Fibroblast of lung (primary cell): ENCODE measurements at regions not wholly inside any gene's neighbourhood (a gene's known extent, or its start where the extent isn't known, plus 50 kb on each side); places are given as distances from the start of the nearest gene placed in this dataset.
A peak's percentile ranks its signal among the peaks of the same experiment; 100 is the strongest.

Experiments used
- DNase-seq, 2 donors: peaks; one replicate each; pipeline versions ENCODE4 v3.0.0 to v3.0.0-alpha.2; 2010; ENCODE audit warnings: low read depth in 2 of 2
- H2AFZ ChIP-seq: 2 replicates; pipeline ENCODE4 v1.5.1; 2012; ENCODE audit warnings: low read length, control low read depth, inconsistent platforms
- H3K27ac ChIP-seq: 2 replicates; pipeline ENCODE4 v1.5.1; 2011; ENCODE audit warnings: low read length, control low read depth; ENCODE audit not compliant: insufficient read depth
- H3K27me3 ChIP-seq: 2 replicates; pipeline ENCODE4 v1.5.1; 2011; ENCODE audit warnings: mild to moderate bottlenecking, low read length; ENCODE audit not compliant: control insufficient read depth, insufficient read depth
- H3K36me3 ChIP-seq: 2 replicates; pipeline ENCODE4 v1.5.1; 2011; ENCODE audit warnings: low read length; ENCODE audit not compliant: control insufficient read depth, insufficient read depth
- H3K4me1 ChIP-seq: 2 replicates; pipeline ENCODE4 v1.5.1; 2011; ENCODE audit warnings: low read length; ENCODE audit not compliant: control insufficient read depth, insufficient read depth; ENCODE audit errors: extremely low read depth
- H3K4me2 ChIP-seq: 2 replicates; pipeline ENCODE4 v1.5.1; 2011; ENCODE audit warnings: low read length, control low read depth; ENCODE audit not compliant: insufficient read depth; ENCODE audit errors: extremely low read depth
- H3K4me3 ChIP-seq, 4 experiments: fragments of 200-600 bp in 1 of 4; sonication (generic) in 1 of 4; replicated peaks in 1 of 4; 2 replicates each; pipeline ENCODE4 v1.5.1; 2011 to 2016; ENCODE audit warnings: low read length in 4 of 4, low read depth in 3 of 4, mild to moderate bottlenecking in 3 of 4, control low read depth in 2 of 4, inconsistent platforms in 1 of 4, mixed read lengths in 1 of 4; ENCODE audit not compliant: insufficient read depth in 1 of 4; ENCODE audit errors: control extremely low read depth in 1 of 4
- H3K79me2 ChIP-seq: 2 replicates; pipeline ENCODE4 v1.5.1; 2012; ENCODE audit warnings: mild to moderate bottlenecking, low read length, inconsistent platforms; ENCODE audit not compliant: control insufficient read depth, insufficient read depth
- H3K9ac ChIP-seq: 2 replicates; pipeline ENCODE4 v1.5.1; 2011; ENCODE audit warnings: mild to moderate bottlenecking, low read length, control low read depth; ENCODE audit not compliant: insufficient read depth
- H3K9me3 ChIP-seq: 2 replicates; pipeline ENCODE4 v1.5.1; 2012; ENCODE audit warnings: low read depth, low read length; ENCODE audit not compliant: control insufficient read depth, insufficient read depth
- H4K20me1 ChIP-seq: 2 replicates; pipeline ENCODE4 v1.5.1; 2011; ENCODE audit warnings: low read length; ENCODE audit not compliant: control insufficient read depth, insufficient read depth; ENCODE audit errors: extremely low read depth
- CTCF ChIP-seq, 2 donors: IDR thresholded peaks in 1 of 2; conservative IDR thresholded peaks in 1 of 2; 1 replicate in 1 of 2; 2 replicates in 1 of 2; pipeline ENCODE4 v1.5.1; 2011 to 2012; ENCODE audit warnings: low read length in 2 of 2, control low read depth in 1 of 2, inconsistent platforms in 1 of 2, low read depth in 1 of 2, mild to moderate bottlenecking in 1 of 2
- EZH2 ChIP-seq: IDR thresholded peaks from 2 replicates; pipeline ENCODE4 v1.5.1; 2012; ENCODE audit warnings: low read length, control low read depth, mild to moderate bottlenecking; ENCODE audit errors: missing control alignments

GRCh38 chr4:4680758-4681157 lies 138.9 kb upstream of the STX18 start:
- TF ChIP-seq EZH2 (no peak), CTCF (conservative IDR thresholded peaks at IDR 0.05 in 1 of 2, IDR thresholded peaks at IDR 0.05 in 1 of 2; ENCODE audit: low read depth in 1 of 2, low read length in 2 of 2) (no peak)

GRCh38 chr4:4680243-4680642 lies 138.4 kb upstream of the STX18 start:
- H3K27me3 ChIP-seq = no peaks in the 10 kb centered on the region
- H2AFZ ChIP-seq = no peak overlapping the region
- no peaks in the 10 kb centered on the region for H3K79me2 ChIP-seq
- no peaks in the 10 kb centered on the region for H3K9me3 ChIP-seq
- no peak overlapping the region for H3K27ac ChIP-seq
- no peaks in the 10 kb centered on the region for H3K4me1 ChIP-seq
- H3K4me3 ChIP-seq = no peak overlapping the region
- no peak overlapping the region for H3K9ac ChIP-seq
- TF ChIP-seq CTCF (conservative IDR thresholded peaks at IDR 0.05 in 1 of 2, IDR thresholded peaks at IDR 0.05 in 1 of 2; ENCODE audit: low read depth in 1 of 2, low read length in 2 of 2) (no peak), EZH2 (no peak)
- no peaks in the 10 kb centered on the region for H3K36me3 ChIP-seq
- no peak overlapping the region for H3K4me2 ChIP-seq
- H4K20me1 ChIP-seq = no peaks in the 10 kb centered on the region
- DNase-seq = no peak

More at GRCh38 chr4:4680758-4681157, 138.9 kb upstream of the STX18 start:
- Histone ChIP-seq H3K27ac (no peak overlapping the region), H3K27me3 (no peaks in the 10 kb centered on the region), H3K4me3 (no peak overlapping the region), H3K4me1 (no peaks in the 10 kb centered on the region), H3K36me3 (no peaks in the 10 kb centered on the region), H3K9me3 (no peaks in the 10 kb centered on the region), H3K4me2 (no peak overlapping the region), H4K20me1 (no peaks in the 10 kb centered on the region), H3K79me2 (no peaks in the 10 kb centered on the region), H3K9ac (no peak overlapping the region), H2AFZ (no peak overlapping the region)
- no peak for DNase-seq

GRCh38 chr4:4677556-4678522 lies 136.0 kb upstream of the STX18 start:
- TF ChIP-seq CTCF (conservative IDR thresholded peaks at IDR 0.05 in 1 of 2, IDR thresholded peaks at IDR 0.05 in 1 of 2; ENCODE audit: low read depth in 1 of 2, low read length in 2 of 2) (peak; percentile 77 to 83), EZH2 (no peak)
- no peaks in the 10 kb centered on the region for H3K9me3 ChIP-seq
- H3K4me2 ChIP-seq = peak overlapping the region; percentile 30
- H3K27me3 ChIP-seq = no peaks in the 10 kb centered on the region
- peak overlapping the region in 2 of 4 experiments; percentile 25 to 29 for H3K4me3 ChIP-seq
- H3K79me2 ChIP-seq = no peaks in the 10 kb centered on the region
- H2AFZ ChIP-seq = peak overlapping the region; percentile 2
- no peak overlapping the region for H3K9ac ChIP-seq
- H4K20me1 ChIP-seq = no peaks in the 10 kb centered on the region
- DNase-seq = peak; percentile 36 to 62
- no peaks in the 10 kb centered on the region for H3K4me1 ChIP-seq
- H3K27ac ChIP-seq = no peak overlapping the region
- no peaks in the 10 kb centered on the region for H3K36me3 ChIP-seq
